Heart left ventricle (tissue), 16 donors: ENCODE measurements at regions not wholly inside any gene's neighbourhood (a gene's known extent, or its start where the extent isn't known, plus 50 kb on each side); places are given as distances from the start of the nearest gene placed in this dataset.
"Not testable (repeated sequence)": the region's sequence is repeated elsewhere in the genome, so short reads cannot be mapped to it uniquely, and the experiment has no call there.

Experiments used
- ATAC-seq, 4 donors: fragments of 200-7000 bp; cut with Tn5 transposase; one replicate each; pipeline ENCODE4 v1.9.1; 2020 to 2022; ENCODE audit warnings: moderate library complexity in 4 of 4, mild to moderate bottlenecking in 3 of 4, moderate number of reproducible peaks in 1 of 4
- DNase-seq, 5 donors: peaks; one replicate each; pipeline ENCODE4 v3.0.0-alpha.2; 2020
- H3K27ac ChIP-seq, 12 donors: fragments of 200-600 bp; sonication (generic) in 4 of 12; one replicate each; pipeline versions ENCODE4 v1.5.0 to v1.8.0; 2016 to 2022; ENCODE audit warnings: mild to moderate bottlenecking in 2 of 12
- H3K27me3 ChIP-seq, 9 donors: fragments of 200-600 bp; sonication (generic) in 2 of 9; one replicate each; pipeline versions ENCODE4 v1.5.1 to v1.8.0; 2016 to 2022; ENCODE audit warnings: mild to moderate bottlenecking in 3 of 9
- H3K36me3 ChIP-seq, 9 donors: fragments of 200-600 bp; sonication (generic) in 2 of 9; one replicate each; pipeline versions ENCODE4 v1.5.0 to v1.8.0; 2018 to 2022; ENCODE audit warnings: mild to moderate bottlenecking in 2 of 9
- H3K4me1 ChIP-seq, 12 donors: fragments of 200-600 bp; sonication (generic) in 4 of 12; one replicate each; pipeline versions ENCODE4 v1.5.0 to v1.8.0; 2016 to 2022; ENCODE audit warnings: mild to moderate bottlenecking in 3 of 12
- H3K4me3 ChIP-seq, 12 donors: fragments of 200-600 bp; sonication (generic) in 4 of 12; one replicate each; pipeline versions ENCODE4 v1.5.0 to v1.8.0; 2017 to 2022; ENCODE audit warnings: mild to moderate bottlenecking in 9 of 12, moderate library complexity in 4 of 12
- H3K9me3 ChIP-seq, 12 donors: fragments of 200-600 bp; sonication (generic) in 4 of 12; one replicate each; pipeline versions ENCODE4 v1.5.0 to v1.8.0; 2016 to 2022; ENCODE audit warnings: mild to moderate bottlenecking in 1 of 12
- CTCF ChIP-seq, 12 donors: fragments of 200-600 bp; sonication (generic) in 4 of 12; IDR thresholded peaks; one replicate each; pipeline versions ENCODE4 v1.5.0 to v1.8.0; 2018 to 2022; ENCODE audit warnings: antibody characterized with exemption in 12 of 12, mild to moderate bottlenecking in 5 of 12
- POLR2A ChIP-seq, 2 donors: fragments of 450-650 bp; IDR thresholded peaks; one replicate each; pipeline ENCODE4 v1.6.1; 2017; ENCODE audit warnings: antibody characterized with exemption in 2 of 2, mild to moderate bottlenecking in 2 of 2, moderate library complexity in 2 of 2
- WGBS, 4 donors: extraction: QIAGEN DNeasy Blood & Tissue Kit in 2 of 4; methylation state at CpG; one replicate each; pipeline versions ENCODE4 v1.1.5 to v1.1.7; 2013 to 2018; 5-methylcytosine and 5-hydroxymethylcytosine counted together
- intact Hi-C, 10 donors: fragments of 100-400 bp; cut with DNase I; formaldehyde crosslinking; loops; one replicate each; pipeline versions ENCODE4 v1.11.1 to v1.14.2; 2022
- donor health status: ischemic (EF 13 %, LVEDD 7.1; RV severe dilation, severe dysfunction).
- donor health status: healthy with polysubstance abuse.
- donor health status: DM: no; HTN: yes; CAD: no.
- donor health status: DM: no; HTN: no; CAD: no.
- donor health status: ischemic (EF 25% LVEDD 6.9; RV normal size, moderate dysfunction).
- donor health status: ischemic (EF 25% LVEDD 5.7; RV mildly dilated, moderate dysfunction).
- donor health status: healthy.
- donor health status: DM: yes; HTN: yes; CAD: no.
- donor health status: ischemic (EF 35%, LVEDD 5.7; RV mildly dilated, moderate dysfunction).
- donor health status: nonischemic (EF 11% LVEDD 7.7; RV severe dilation, severe dysfunction).
- donor health status: DM: yes; HTN: yes; CAD: no.
- donor health status: PGD.
- donor health status: ischemic (EF 29% LVEDD 5.4; RV normal size, mild dysfunction).
- donor health status: nonischemic (EF 23%, LVEDD 6.1; RV moderate dilation, normal function).

DNA sequence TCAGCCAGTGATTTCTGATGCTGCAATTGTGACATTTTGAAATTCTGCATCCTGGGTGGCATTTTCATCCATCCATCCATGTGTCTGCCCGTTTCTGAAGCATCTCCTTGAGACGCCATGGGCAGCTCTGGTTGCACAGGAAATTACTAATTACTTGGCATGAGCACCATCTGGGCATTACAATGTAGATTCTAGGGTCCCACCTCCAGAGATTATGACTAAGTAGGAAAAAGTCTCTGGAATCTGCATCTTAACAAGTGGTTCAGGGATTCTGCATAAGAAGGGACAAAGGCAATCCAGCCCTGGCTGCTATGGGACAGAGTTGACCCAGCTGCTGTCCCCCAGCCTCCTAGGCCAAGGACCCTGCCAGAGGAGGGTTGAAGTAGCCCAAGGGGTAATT lies 65.3 kb downstream of the CUZD1 start:
- Histone ChIP-seq H3K27me3 (peaks cover 0 to 23% (median 0%) of the 10 kb centered on the region in 9 donors), H3K4me1 (no peaks in the 10 kb centered on the region), H3K27ac (no peak overlapping the region), H3K9me3 (no peaks in the 10 kb centered on the region), H3K36me3 (no peaks in the 10 kb centered on the region), H3K4me3 (no peak overlapping the region)
- no peak for TF ChIP-seq POLR2A (IDR thresholded peaks at IDR 0.05)
- TF ChIP-seq CTCF (IDR thresholded peaks at IDR 0.05), result no peak
- 58 to 71% (median 68%) methylated on average over 2 of the region's 2 CpGs for WGBS, 4 donors
- DNase-seq (no peak), ATAC-seq (no peak)
- intact Hi-C loops, result no loop called here

GRCh38 chr10:122779924-122780323 lies 65.7 kb downstream of the CUZD1 start:
- H3K36me3 ChIP-seq, result no peaks in the 10 kb centered on the region
- WGBS, 4 donors, result 73 to 80% (median 76%) methylated on average over 11 to 13 of the region's 13 CpGs
- no peaks in the 10 kb centered on the region for H3K4me1 ChIP-seq
- TF ChIP-seq CTCF (IDR thresholded peaks at IDR 0.05) (no peak), POLR2A (IDR thresholded peaks at IDR 0.05) (no peak)
- peaks cover 0 to 28% (median 0%) of the 10 kb centered on the region in 9 donors for H3K27me3 ChIP-seq
- no peak for ATAC-seq
- no peak overlapping the region for H3K27ac ChIP-seq
- DNase-seq, result no peak
- no peak overlapping the region for H3K4me3 ChIP-seq
- no peaks in the 10 kb centered on the region for H3K9me3 ChIP-seq
- intact Hi-C loops, result no loop called here

DNA sequence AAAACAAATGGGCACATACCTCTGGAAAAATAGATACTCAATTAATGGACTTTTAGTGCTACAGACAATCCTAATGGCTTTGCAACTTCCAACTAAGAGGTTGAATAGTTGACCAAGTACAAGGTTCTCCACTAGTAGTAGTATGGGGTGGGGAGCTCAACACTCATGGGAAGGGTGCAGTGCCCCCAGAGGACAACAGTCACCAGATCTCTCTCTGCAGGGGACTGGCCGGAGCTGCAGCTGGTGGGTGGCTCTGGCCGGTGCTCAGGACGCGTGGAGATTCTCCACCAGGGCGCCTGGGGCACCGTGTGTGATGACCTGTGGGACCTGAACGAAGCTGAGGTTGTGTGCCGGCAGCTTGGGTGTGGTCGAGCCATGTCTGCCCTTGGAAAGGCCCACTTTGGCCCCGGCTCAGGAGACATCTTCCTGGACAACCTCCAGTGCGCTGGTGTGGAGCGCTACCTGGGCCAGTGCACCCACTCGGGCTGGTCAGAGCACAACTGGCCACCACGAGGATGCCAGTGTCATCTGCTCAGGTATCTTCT lies 68.1 kb downstream of the CUZD1 start:
- 67 to 79% (median 73%) methylated on average over 5 to 14 of the region's 14 CpGs for WGBS, 4 donors
- H3K27me3 ChIP-seq, result peaks cover 0 to 38% (median 0%) of the 10 kb centered on the region in 9 donors

GRCh38 chr10:122774231-122774630 lies 71.4 kb downstream of the CUZD1 start:
- no peak for TF ChIP-seq POLR2A (IDR thresholded peaks at IDR 0.05)
- TF ChIP-seq CTCF (IDR thresholded peaks at IDR 0.05), result no peak
- peaks cover 0 to 32% (median 0%) of the 10 kb centered on the region in 9 donors for H3K27me3 ChIP-seq

More for the DNA sequence above, 68.1 kb downstream of the CUZD1 start:
- DNase-seq (no peak), ATAC-seq (no peak)
- no peak overlapping the region for H3K4me3 ChIP-seq
- no peaks in the 10 kb centered on the region for H3K9me3 ChIP-seq
- H3K36me3 ChIP-seq, result no peaks in the 10 kb centered on the region
- H3K4me1 ChIP-seq, result no peaks in the 10 kb centered on the region
- H3K27ac ChIP-seq, result no peak overlapping the region
- intact Hi-C loops, result no loop called here
- TF ChIP-seq CTCF (IDR thresholded peaks at IDR 0.05) (no peak), POLR2A (IDR thresholded peaks at IDR 0.05) (no peak)

GRCh38 chr10:122771404-122771803 lies 71.8 kb upstream of the C10orf120 start:
- H3K4me1 ChIP-seq, ATAC-seq, H3K27ac ChIP-seq, intact Hi-C loops, H3K4me3 ChIP-seq, DNase-seq, H3K9me3 ChIP-seq, H3K36me3 ChIP-seq: not testable (repeated sequence)
- WGBS, 4 donors, result 91 to 94% (median 92%) methylated on average over 12 of the region's 12 CpGs
- H3K27me3 ChIP-seq, result peaks cover 0 to 20% (median 0%) of the 10 kb centered on the region in 9 donors

More at GRCh38 chr10:122774231-122774630, 71.4 kb downstream of the CUZD1 start:
- WGBS, 4 donors, result 57 to 65% (median 62%) methylated on average over 2 of the region's 2 CpGs
- ATAC-seq (no peak), DNase-seq (no peak)
- Histone ChIP-seq H3K27ac (no peak overlapping the region), H3K9me3 (no peaks in the 10 kb centered on the region), H3K4me1 (no peaks in the 10 kb centered on the region), H3K4me3 (no peak overlapping the region), H3K36me3 (no peaks in the 10 kb centered on the region)
- intact Hi-C loops, result no loop called here
